MCF 10A (cell line): ENCODE measurements at regions not wholly inside any gene's neighbourhood (a gene's known extent, or its start where the extent isn't known, plus 50 kb on each side); places are given as distances from the start of the nearest gene placed in this dataset.

Experiments
- BruUV-seq: library from RNA; stranded (reverse); fragments of 400-500 nt; replicated peaks from 2 replicates; lab custom pipeline; 2021; lab: Mats Ljungman, UMichigan
- CTCF ChIA-PET: fragments of 300-600 bp; sonication (Branson Sonifier 250); formaldehyde crosslinking; extraction: SDS; loops from one replicate; lab custom pipeline; 2021; ENCODE audit warnings: antibody characterized with exemption, inconsistent platforms; lab: Yijun Ruan, JAX
- POLR2A ChIA-PET: fragments of 300-600, 350-650 bp; sonication (Branson Sonifier 250); formaldehyde crosslinking; extraction: SDS; loops from one replicate; lab custom pipeline; 2020; ENCODE audit warnings: antibody characterized with exemption, inconsistent platforms; lab: Yijun Ruan, JAX
- DNase-seq: peaks from one replicate; pipeline ENCODE4 v3.0.0-alpha.2; 2018; ENCODE audit not compliant: unreplicated experiment
- H3K27ac Mint-ChIP-seq: one replicate; pipeline ENCODE4 v1.8.0; 2022; ENCODE audit warnings: mild to moderate bottlenecking, low read depth, mixed read lengths; ENCODE audit not compliant: unreplicated experiment
- H3K27me3 Mint-ChIP-seq: one replicate; pipeline ENCODE4 v1.8.0; 2022; ENCODE audit warnings: mixed read lengths; ENCODE audit not compliant: insufficient read depth, unreplicated experiment
- H3K36me3 Mint-ChIP-seq: one replicate; pipeline ENCODE4 v1.8.0; 2022; ENCODE audit warnings: mild to moderate bottlenecking, moderate library complexity, mixed read lengths; ENCODE audit not compliant: insufficient read depth, unreplicated experiment
- H3K4me1 Mint-ChIP-seq: one replicate; pipeline ENCODE4 v1.8.0; 2022; ENCODE audit warnings: mixed read lengths; ENCODE audit not compliant: insufficient read depth, unreplicated experiment
- H3K4me3 Mint-ChIP-seq: one replicate; pipeline ENCODE4 v1.8.0; 2022; ENCODE audit warnings: mild to moderate bottlenecking, moderate library complexity, mixed read lengths; ENCODE audit not compliant: unreplicated experiment
- H3K9me3 Mint-ChIP-seq: one replicate; pipeline ENCODE4 v1.8.0; 2022; ENCODE audit warnings: mixed read lengths; ENCODE audit not compliant: unreplicated experiment
- intact Hi-C: fragments of 100-400 bp; cut with micrococcal nuclease; formaldehyde crosslinking; loops from 2 replicates; pipeline ENCODE4 v1.14.1; 2022
- TF ChIP-seq, protein P1 (sequence below): fragments of 200-600 bp; IDR thresholded peaks from one replicate; pipeline ENCODE4 v1.8.0; 2022; ENCODE audit warnings: antibody characterized with exemption, mild to moderate bottlenecking; ENCODE audit not compliant: unreplicated experiment

DNA sequence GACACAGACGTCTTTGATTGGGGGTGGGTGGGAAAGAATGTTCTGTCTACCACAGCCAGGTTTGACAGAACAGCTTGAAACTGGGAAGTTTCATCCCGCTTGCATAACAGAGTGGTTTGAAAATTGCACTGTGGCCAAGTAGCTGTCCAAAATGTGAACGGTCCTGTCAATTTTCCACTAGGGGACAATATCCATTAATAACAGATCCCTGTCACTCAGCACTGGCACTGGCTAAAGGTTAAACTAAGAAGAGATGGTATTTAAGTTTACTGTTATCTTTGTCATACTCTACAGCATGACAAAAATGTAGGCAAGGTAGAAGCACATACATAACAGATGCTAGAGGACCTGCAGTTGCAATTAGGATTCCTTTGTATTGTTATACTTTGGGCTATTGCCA lies 55.6 kb upstream of the ACMSD start:
- no TSS peak for BruUV-seq
- POLR2A ChIA-PET = no interaction called here
- no peaks in the 10 kb centered on the region for H3K36me3 Mint-ChIP-seq
- DNase-seq = no peak
- no peaks in the 10 kb centered on the region for H3K9me3 Mint-ChIP-seq
- TF ChIP-seq, protein P1, sequence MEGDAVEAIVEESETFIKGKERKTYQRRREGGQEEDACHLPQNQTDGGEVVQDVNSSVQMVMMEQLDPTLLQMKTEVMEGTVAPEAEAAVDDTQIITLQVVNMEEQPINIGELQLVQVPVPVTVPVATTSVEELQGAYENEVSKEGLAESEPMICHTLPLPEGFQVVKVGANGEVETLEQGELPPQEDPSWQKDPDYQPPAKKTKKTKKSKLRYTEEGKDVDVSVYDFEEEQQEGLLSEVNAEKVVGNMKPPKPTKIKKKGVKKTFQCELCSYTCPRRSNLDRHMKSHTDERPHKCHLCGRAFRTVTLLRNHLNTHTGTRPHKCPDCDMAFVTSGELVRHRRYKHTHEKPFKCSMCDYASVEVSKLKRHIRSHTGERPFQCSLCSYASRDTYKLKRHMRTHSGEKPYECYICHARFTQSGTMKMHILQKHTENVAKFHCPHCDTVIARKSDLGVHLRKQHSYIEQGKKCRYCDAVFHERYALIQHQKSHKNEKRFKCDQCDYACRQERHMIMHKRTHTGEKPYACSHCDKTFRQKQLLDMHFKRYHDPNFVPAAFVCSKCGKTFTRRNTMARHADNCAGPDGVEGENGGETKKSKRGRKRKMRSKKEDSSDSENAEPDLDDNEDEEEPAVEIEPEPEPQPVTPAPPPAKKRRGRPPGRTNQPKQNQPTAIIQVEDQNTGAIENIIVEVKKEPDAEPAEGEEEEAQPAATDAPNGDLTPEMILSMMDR = no peak
- no peak overlapping the region for H3K27ac Mint-ChIP-seq
- intact Hi-C loops = no loop called here
- H3K4me1 Mint-ChIP-seq = no peaks in the 10 kb centered on the region
- H3K27me3 Mint-ChIP-seq = no peaks in the 10 kb centered on the region
- CTCF ChIA-PET = interaction anchor here (0.6 to 0.9 kb wide), 3 partner anchors 44 to 834 kb away, joined by 3 to 4 read pairs (median 3); no protein-coding TSS in a partner anchor
- H3K4me3 Mint-ChIP-seq = no peak overlapping the region

DNA sequence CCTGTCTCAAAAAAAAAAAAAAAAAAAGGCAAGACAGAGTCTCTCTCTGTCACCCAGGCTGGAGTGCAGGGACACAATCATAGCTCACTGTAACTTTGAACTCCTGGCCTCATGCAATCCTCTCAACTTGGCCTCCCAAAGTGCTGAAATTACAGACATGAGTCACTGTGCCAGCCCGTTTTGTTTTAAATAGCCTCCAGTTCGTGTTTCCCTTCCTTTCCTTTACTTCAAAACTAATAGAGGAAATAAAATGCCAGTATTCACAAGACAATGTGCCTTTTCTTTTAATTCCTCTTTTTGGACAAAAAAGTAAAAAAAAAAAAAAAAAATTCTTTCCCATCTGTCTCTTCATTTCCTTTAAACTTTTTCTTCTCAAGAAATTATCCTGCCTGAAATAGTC lies 54.5 kb upstream of the ACMSD start:
- H3K4me1 Mint-ChIP-seq = no peaks in the 10 kb centered on the region
- TF ChIP-seq, protein P1 = no peak
- intact Hi-C loops = no loop called here
- H3K9me3 Mint-ChIP-seq = no peaks in the 10 kb centered on the region
- peak overlapping the region; percentile 57 for H3K27ac Mint-ChIP-seq
- POLR2A ChIA-PET = no interaction called here
- BruUV-seq = no TSS peak
- no peaks in the 10 kb centered on the region for H3K36me3 Mint-ChIP-seq
- no peaks in the 10 kb centered on the region for H3K27me3 Mint-ChIP-seq
- no peak overlapping the region for H3K4me3 Mint-ChIP-seq
- DNase-seq = no peak
- CTCF ChIA-PET = interaction anchor here (0.6 to 0.9 kb wide), 4 partner anchors 108 to 323 kb away, joined by 3 to 6 read pairs (median 3); no protein-coding TSS in a partner anchor

DNA sequence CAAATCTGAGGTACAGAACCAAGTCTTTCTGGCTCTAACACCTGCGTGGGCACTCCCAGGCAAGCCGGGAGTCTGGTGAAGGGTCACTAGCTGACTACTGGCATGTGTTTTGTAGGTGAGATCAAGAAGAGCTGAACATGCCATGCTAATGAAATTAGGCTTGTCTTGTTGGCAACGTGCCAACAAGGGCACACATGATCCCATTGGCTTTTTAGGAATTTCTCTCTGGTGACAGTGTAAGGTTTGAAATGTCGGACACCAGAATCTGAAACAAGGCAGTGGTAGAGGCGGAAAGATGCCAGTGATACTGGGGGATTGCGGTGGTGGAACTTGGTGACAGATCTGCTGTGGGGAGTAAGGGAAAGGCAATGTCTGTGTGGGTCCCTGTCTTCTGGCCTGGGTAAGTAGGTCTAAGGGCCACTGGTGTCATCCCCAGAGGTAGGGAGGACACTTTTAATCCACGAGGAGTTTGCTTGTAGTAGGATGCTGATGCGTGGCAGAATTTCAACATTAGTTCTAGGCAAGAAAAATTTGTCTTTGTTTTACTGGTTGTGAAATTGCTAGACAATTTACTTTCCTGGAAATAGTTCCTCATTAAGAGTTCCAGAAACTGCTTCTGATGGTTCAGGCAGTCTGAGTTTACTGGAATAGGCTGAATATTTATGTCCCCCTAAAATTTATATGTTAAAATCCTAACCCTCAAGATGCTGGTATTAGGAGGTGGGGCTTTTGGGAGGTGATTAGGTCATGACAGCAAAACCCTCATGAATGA lies 52.6 kb upstream of the ACMSD start:
- intact Hi-C loops = no loop called here
- no TSS peak for BruUV-seq
- Mint-ChIP-seq H3K4me1 (no peaks in the 10 kb centered on the region), H3K36me3 (no peaks in the 10 kb centered on the region), H3K27me3 (no peaks in the 10 kb centered on the region), H3K4me3 (no peak overlapping the region), H3K27ac (no peak overlapping the region), H3K9me3 (no peaks in the 10 kb centered on the region)
- ChIA-PET POLR2A (no interaction called here), CTCF (interaction anchor here (0.6 to 0.8 kb wide), 3 partner anchors 18 to 1063 kb away, joined by 3 to 4 read pairs (median 3); no protein-coding TSS in a partner anchor)
- TF ChIP-seq, protein P1 = no peak
- no peak for DNase-seq

DNA sequence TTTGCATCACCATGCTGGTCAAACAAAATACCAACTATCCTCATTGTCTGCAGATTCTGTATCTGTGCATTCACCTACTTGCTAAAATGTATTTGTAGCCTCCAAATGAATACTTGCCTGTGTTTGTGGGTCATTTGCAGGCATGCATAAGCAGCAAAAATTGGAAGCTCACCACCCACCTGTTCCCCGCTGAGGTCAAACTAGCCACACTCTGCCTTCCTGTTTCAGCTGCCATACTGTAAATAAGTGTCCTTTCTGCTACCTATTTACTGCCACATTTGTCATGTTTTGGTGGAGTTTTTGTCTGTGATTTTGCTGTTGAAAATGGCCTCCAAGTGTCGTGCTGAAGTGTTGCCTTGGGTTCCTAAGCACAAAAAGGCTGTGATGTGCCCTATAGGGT lies 50.0 kb upstream of the ACMSD start:
- no peaks in the 10 kb centered on the region for H3K4me1 Mint-ChIP-seq
- H3K4me3 Mint-ChIP-seq = no peak overlapping the region
- POLR2A ChIA-PET = no interaction called here

More for the DNA sequence above, 50.0 kb upstream of the ACMSD start:
- CTCF ChIA-PET = no interaction called here
- no peaks in the 10 kb centered on the region for H3K27me3 Mint-ChIP-seq
- no peaks in the 10 kb centered on the region for H3K9me3 Mint-ChIP-seq
- intact Hi-C loops = no loop called here
- TF ChIP-seq, protein P1 = no peak
- DNase-seq = no peak
- BruUV-seq = no TSS peak
- H3K27ac Mint-ChIP-seq = no peak overlapping the region
- H3K36me3 Mint-ChIP-seq = no peaks in the 10 kb centered on the region
